ENCODE measurements at regions not wholly inside any gene's neighbourhood (a gene's known extent, or its start where the extent isn't known, plus 50 kb on each side); places are given as distances from the start of the nearest gene placed in this dataset.
"Not testable (repeated sequence)": the region's sequence is repeated elsewhere in the genome, so short reads cannot be mapped to it uniquely, and the experiment has no call there.

- in situ Hi-C loops (cut with HindIII; ENCODE audit: low sequenced_read_pairs): no loop called here
Measured at GRCh38 chr3:153221748-153222162, 59.7 kb downstream of the RAP2B start.

DNA sequence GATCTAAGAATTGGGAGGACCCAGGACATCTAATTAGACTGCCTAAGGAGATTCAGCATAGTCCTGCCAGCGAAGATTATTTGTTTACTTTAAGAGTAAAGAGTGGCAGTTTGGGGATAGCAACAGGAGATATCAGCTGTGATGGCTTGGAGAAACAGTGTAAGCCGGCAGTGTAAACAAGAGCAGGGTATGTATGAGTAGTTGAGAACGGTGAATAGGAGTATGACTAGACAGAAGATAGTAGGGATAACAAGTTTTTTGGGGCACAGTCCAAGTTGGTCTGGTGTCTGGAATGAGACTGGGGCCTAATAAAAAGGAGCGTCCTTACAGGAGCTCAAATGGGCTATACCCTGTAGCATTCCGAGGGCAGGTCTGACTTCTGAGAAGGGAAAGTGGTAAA is 64.9 kb downstream of the RAP2B start:
- in situ Hi-C loops (cut with HindIII; ENCODE audit: low sequenced_read_pairs): not testable (repeated sequence)

GRCh38 chr3:153230427-153230826 is 68.4 kb downstream of the RAP2B start:
- in situ Hi-C loops (cut with HindIII; ENCODE audit: low sequenced_read_pairs): not testable (repeated sequence)

- in situ Hi-C loops (cut with HindIII; ENCODE audit: low sequenced_read_pairs): not testable (repeated sequence)
Measured at GRCh38 chr3:153231245-153231644, 69.2 kb downstream of the RAP2B start.

- in situ Hi-C loops (cut with HindIII; ENCODE audit: low sequenced_read_pairs): not testable (repeated sequence)
Measured at GRCh38 chr3:153232050-153232752, 70.2 kb downstream of the RAP2B start.

GRCh38 chr3:153232851-153233271 is 70.8 kb downstream of the RAP2B start:
- in situ Hi-C loops (cut with HindIII; ENCODE audit: low sequenced_read_pairs): no loop called here

GRCh38 chr3:153233986-153234385 is 72.0 kb downstream of the RAP2B start:
- in situ Hi-C loops (cut with HindIII; ENCODE audit: low sequenced_read_pairs): no loop called here

GRCh38 chr3:153242896-153243295 is 80.9 kb downstream of the RAP2B start:
- in situ Hi-C loops (cut with HindIII; ENCODE audit: low sequenced_read_pairs): no loop called here

- in situ Hi-C loops (cut with HindIII; ENCODE audit: low sequenced_read_pairs): no loop called here
Measured at GRCh38 chr3:153244961-153245360, 82.9 kb downstream of the RAP2B start.

DNA sequence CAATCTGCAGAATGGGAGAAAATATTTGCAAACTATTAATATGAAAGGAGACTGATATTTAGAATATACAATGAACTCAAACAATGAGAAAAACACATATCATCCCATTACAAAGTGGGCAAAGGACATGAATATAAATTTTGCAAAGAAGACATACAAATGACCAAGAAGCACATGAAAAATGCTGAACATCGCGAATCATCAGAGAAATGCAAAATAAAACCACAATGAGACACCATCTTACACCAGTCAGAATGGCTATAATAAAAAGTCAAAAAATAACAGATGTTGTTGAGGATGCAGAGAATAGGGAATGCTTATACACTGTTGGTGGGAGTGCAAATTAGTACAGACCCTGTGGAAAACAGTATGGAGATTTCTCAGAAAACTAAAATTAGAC is 83.6 kb downstream of the RAP2B start:
- in situ Hi-C loops (cut with HindIII; ENCODE audit: low sequenced_read_pairs): no loop called here

DNA sequence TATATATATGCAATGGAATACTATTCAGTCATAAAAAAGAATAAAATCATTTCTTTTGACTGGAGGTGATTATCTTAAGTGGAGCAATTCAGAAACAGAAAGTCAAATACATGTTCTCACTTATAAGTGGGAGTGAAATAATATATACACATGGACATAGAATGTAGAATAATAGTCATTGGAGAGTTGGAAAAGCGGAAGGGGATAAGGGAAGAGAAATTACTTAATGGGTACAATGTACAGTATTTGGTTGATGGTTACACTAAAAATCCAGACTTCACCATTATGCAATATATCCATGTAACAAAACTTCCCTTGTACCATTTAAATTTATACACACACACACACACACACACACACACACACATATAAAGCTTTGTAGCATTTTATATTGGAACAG is 84.3 kb downstream of the RAP2B start:
- in situ Hi-C loops (cut with HindIII; ENCODE audit: low sequenced_read_pairs): no loop called here

DNA sequence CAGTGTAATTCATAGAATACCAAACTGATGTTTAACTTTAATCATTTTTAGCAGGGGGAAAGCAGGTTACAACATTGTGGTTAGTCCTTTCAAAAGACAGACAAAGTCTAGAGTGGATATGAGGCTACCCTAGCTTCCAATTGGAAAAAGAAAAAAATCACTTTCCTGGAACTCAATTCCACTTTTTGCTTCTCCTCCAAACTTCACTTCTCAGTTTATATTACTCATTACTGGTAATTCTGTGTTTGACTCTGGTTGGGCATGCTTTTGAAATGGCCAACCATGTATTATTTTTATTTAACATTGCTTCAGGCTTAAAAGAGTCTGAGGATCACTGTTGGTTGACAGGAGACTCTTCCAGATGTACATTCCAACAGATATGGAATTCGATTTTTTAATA is 84.8 kb downstream of the RAP2B start:
- in situ Hi-C loops (cut with HindIII; ENCODE audit: low sequenced_read_pairs): no loop called here

GRCh38 chr3:153247331-153248330 is 85.6 kb downstream of the RAP2B start:
- in situ Hi-C loops (cut with HindIII; ENCODE audit: low sequenced_read_pairs): no loop called here

GRCh38 chr3:153248835-153249234 is 86.8 kb downstream of the RAP2B start:
- in situ Hi-C loops (cut with HindIII; ENCODE audit: low sequenced_read_pairs): not testable (repeated sequence)

DNA sequence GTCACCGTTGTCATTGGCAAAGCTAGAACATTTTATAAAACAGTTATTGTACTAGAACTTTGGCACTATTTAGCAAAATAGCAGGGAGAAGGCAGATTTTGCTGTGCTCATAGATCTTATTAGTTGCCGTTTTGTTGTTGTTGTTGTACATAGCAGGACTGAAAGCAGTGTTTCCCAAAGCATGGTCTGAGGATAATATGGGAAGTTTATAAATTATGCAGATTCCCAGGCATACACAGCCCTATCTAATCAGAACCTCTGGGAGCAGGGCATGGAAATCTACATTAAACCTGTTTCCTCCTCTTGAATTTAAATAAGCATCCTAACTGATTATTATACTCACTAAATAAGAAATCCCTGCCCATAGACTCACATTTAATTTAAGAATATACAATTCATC is 87.9 kb downstream of the RAP2B start:
- in situ Hi-C loops (cut with HindIII; ENCODE audit: low sequenced_read_pairs): no loop called here

DNA sequence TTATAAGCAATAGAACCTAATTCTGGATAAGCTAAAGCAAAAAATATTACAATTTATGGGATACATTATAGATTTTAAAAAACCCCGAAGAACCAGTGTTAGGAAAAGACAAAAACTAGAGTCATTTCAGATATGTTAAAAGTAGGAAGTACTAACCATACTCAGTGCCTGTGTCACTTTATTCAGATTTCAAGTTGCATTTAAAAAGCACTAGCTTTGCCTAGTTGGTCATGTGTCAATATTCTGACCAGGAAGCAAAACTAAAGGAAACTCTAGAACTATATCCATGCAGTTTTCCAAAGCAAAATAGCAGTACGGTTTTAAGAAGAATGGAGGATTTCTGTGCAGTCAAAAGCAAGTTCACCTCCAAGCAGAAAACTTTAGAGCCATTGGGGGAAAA is 88.4 kb downstream of the RAP2B start:
- in situ Hi-C loops (cut with HindIII; ENCODE audit: low sequenced_read_pairs): no loop called here

GRCh38 chr3:153252963-153253362 is 90.9 kb downstream of the RAP2B start:
- in situ Hi-C loops (cut with HindIII; ENCODE audit: low sequenced_read_pairs): no loop called here

DNA sequence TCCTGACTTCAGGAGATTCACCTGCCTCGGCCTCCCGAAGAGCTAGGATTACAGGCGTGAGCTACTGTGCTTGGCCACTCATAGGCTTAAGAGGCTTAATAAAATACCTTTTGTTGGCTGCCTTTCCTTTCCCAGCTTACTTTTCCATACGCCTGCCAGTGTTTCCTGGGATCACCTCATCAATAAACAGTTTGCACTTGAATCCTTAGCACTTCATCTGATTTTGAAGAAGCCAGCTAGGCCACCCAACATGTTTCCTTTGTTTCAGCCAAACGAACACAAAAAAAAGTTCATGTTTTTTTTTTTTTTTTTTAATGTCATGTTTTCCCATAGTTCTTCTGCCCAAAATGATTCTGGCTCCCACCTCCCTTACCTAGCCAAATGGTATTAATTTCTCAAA is 92.3 kb downstream of the RAP2B start:
- in situ Hi-C loops (cut with HindIII; ENCODE audit: low sequenced_read_pairs): no loop called here

GRCh38 chr3:153257673-153258351 is 95.8 kb downstream of the RAP2B start:
- in situ Hi-C loops (cut with HindIII; ENCODE audit: low sequenced_read_pairs): no loop called here

GRCh38 chr3:153259956-153260355 is 97.9 kb downstream of the RAP2B start:
- in situ Hi-C loops (cut with HindIII; ENCODE audit: low sequenced_read_pairs): no loop called here

- in situ Hi-C loops (cut with HindIII; ENCODE audit: low sequenced_read_pairs): no loop called here
Measured at GRCh38 chr3:153260681-153261080, 98.7 kb downstream of the RAP2B start.
